ENCODE measurements at regions not wholly inside any gene's neighbourhood (a gene's known extent, or its start where the extent isn't known, plus 50 kb on each side); places are given as distances from the start of the nearest gene placed in this dataset.
"Not testable (repeated sequence)": the region's sequence is repeated elsewhere in the genome, so short reads cannot be mapped to it uniquely, and the experiment has no call there.

- no peak overlapping the region for H3K4me2 ChIP-seq
- no TSS peak for BruUV-seq (replicated peaks)
Observed at GRCh38 chr3:139189943-139190342, 145.3 kb upstream of the PRR23C start.

GRCh38 chr3:139194421-139194820 lies 149.4 kb upstream of the MRPS22 start:
- H3K36me3 ChIP-seq (ENCODE audit: low read depth); H3K27me3 ChIP-seq (ENCODE audit: insufficient read depth, low read depth); POLR2A ChIA-PET (ENCODE audit: unreplicated experiment); CTCF ChIA-PET; BruUV-seq (replicated peaks); H3K9me3 ChIP-seq (ENCODE audit: insufficient read depth, low read depth); intact Hi-C loops (cut with micrococcal nuclease; ENCODE audit: unreplicated experiment); H3K79me2 ChIP-seq (ENCODE audit: low read depth); H3K4me3 ChIP-seq; H3K4me2 ChIP-seq; DNase-seq; H3K9me2 ChIP-seq (ENCODE audit: insufficient read depth); H3F3A ChIP-seq (ENCODE audit: insufficient read depth, low read depth); H3K27ac ChIP-seq; H4K20me1 ChIP-seq (ENCODE audit: insufficient read depth); H2AFZ ChIP-seq; H3K4me1 ChIP-seq (replicated peaks; ENCODE audit: insufficient read depth): not testable (repeated sequence)

More at GRCh38 chr3:139189943-139190342, 145.3 kb upstream of the PRR23C start:
- Histone ChIP-seq H2AFZ (no peak overlapping the region), H3K9me3 (ENCODE audit: insufficient read depth, low read depth) (no peaks in the 10 kb centered on the region), H3K4me1 (replicated peaks; ENCODE audit: insufficient read depth) (no peaks in the 10 kb centered on the region), H3F3A (ENCODE audit: insufficient read depth, low read depth) (no peaks in the 10 kb centered on the region), H3K9me2 (ENCODE audit: insufficient read depth) (no peaks in the 10 kb centered on the region), H3K36me3 (ENCODE audit: low read depth) (no peaks in the 10 kb centered on the region), H3K4me3 (no peak overlapping the region), H3K79me2 (ENCODE audit: low read depth) (no peaks in the 10 kb centered on the region), H4K20me1 (ENCODE audit: insufficient read depth) (no peaks in the 10 kb centered on the region), H3K27ac (no peak overlapping the region), H3K27me3 (ENCODE audit: insufficient read depth, low read depth) (no peaks in the 10 kb centered on the region)
- POLR2A ChIA-PET (ENCODE audit: unreplicated experiment): no interaction called here
- no peak for TF ChIP-seq CTCF (conservative IDR thresholded peaks at IDR 0.05)
- no peak for TF ChIP-seq EZH2 (IDR thresholded peaks at IDR 0.05; ENCODE audit: low read depth)
- DNase-seq: no peak
- intact Hi-C loops (cut with micrococcal nuclease; ENCODE audit: unreplicated experiment): no loop called here
- CTCF ChIA-PET: interaction anchor here (0.6 kb wide), 1 partner anchor 440 kb away, joined by 6 read pairs; no protein-coding TSS in a partner anchor

GRCh38 chr3:139196146-139196545 lies 147.7 kb upstream of the MRPS22 start:
- H3F3A ChIP-seq (ENCODE audit: insufficient read depth, low read depth); DNase-seq; H3K4me1 ChIP-seq (replicated peaks; ENCODE audit: insufficient read depth); H2AFZ ChIP-seq; intact Hi-C loops (cut with micrococcal nuclease; ENCODE audit: unreplicated experiment); H3K4me2 ChIP-seq; H3K36me3 ChIP-seq (ENCODE audit: low read depth); H3K79me2 ChIP-seq (ENCODE audit: low read depth); POLR2A ChIA-PET (ENCODE audit: unreplicated experiment); CTCF ChIA-PET; H3K4me3 ChIP-seq; H3K9me3 ChIP-seq (ENCODE audit: insufficient read depth, low read depth); H3K27me3 ChIP-seq (ENCODE audit: insufficient read depth, low read depth); H3K27ac ChIP-seq; H3K9me2 ChIP-seq (ENCODE audit: insufficient read depth); BruUV-seq (replicated peaks); H4K20me1 ChIP-seq (ENCODE audit: insufficient read depth): not testable (repeated sequence)

- Histone ChIP-seq H3F3A (ENCODE audit: insufficient read depth, low read depth) (no peaks in the 10 kb centered on the region), H4K20me1 (ENCODE audit: insufficient read depth) (no peaks in the 10 kb centered on the region), H3K79me2 (ENCODE audit: low read depth) (no peaks in the 10 kb centered on the region), H3K4me3 (no peak overlapping the region), H3K36me3 (ENCODE audit: low read depth) (no peaks in the 10 kb centered on the region), H2AFZ (no peak overlapping the region), H3K27ac (no peak overlapping the region), H3K4me1 (replicated peaks; ENCODE audit: insufficient read depth) (no peaks in the 10 kb centered on the region), H3K9me3 (ENCODE audit: insufficient read depth, low read depth) (no peaks in the 10 kb centered on the region), H3K4me2 (no peak overlapping the region), H3K27me3 (ENCODE audit: insufficient read depth, low read depth) (no peaks in the 10 kb centered on the region), H3K9me2 (ENCODE audit: insufficient read depth) (no peaks in the 10 kb centered on the region; the same call in 1 of the 2 replicates)
- ChIA-PET CTCF (no interaction called here), POLR2A (ENCODE audit: unreplicated experiment) (no interaction called here)
- DNase-seq: no peak
- intact Hi-C loops (cut with micrococcal nuclease; ENCODE audit: unreplicated experiment): no loop called here
- TF ChIP-seq EZH2 (IDR thresholded peaks at IDR 0.05; ENCODE audit: low read depth): no peak
- no peak for TF ChIP-seq CTCF (conservative IDR thresholded peaks at IDR 0.05)
- no TSS peak for BruUV-seq (replicated peaks)
Observed at GRCh38 chr3:139197251-139197650, 146.6 kb upstream of the MRPS22 start.

All from PC-9 (cell line).